Skeletal muscle tissue (tissue), 3 donors: ENCODE measurements at regions not wholly inside any gene's neighbourhood (a gene's known extent, or its start where the extent isn't known, plus 50 kb on each side); places are given as distances from the start of the nearest gene placed in this dataset.

Source experiments
- H3K27ac ChIP-seq: one replicate; pipeline ENCODE4 v1.7.0; 2013; ENCODE audit warnings: mild to moderate bottlenecking, low read depth, low read length, inconsistent platforms
- H3K27me3 ChIP-seq, 3 donors: one replicate each; pipeline ENCODE4 v1.7.0; 2013; ENCODE audit warnings: low read length in 3 of 3; ENCODE audit not compliant: control insufficient read depth in 3 of 3, insufficient read depth in 3 of 3
- H3K36me3 ChIP-seq, 3 donors: one replicate each; pipeline ENCODE4 v1.7.0; 2013; ENCODE audit warnings: low read length in 3 of 3; ENCODE audit not compliant: control insufficient read depth in 3 of 3, insufficient read depth in 3 of 3
- H3K4me1 ChIP-seq, 3 donors: one replicate each; pipeline ENCODE4 v1.7.0; 2013; ENCODE audit warnings: low read length in 3 of 3, mild to moderate bottlenecking in 3 of 3; ENCODE audit not compliant: control insufficient read depth in 3 of 3, insufficient read depth in 3 of 3
- H3K4me3 ChIP-seq, 3 donors: one replicate each; pipeline ENCODE4 v1.7.0; 2013; ENCODE audit warnings: low read length in 3 of 3
- H3K9ac ChIP-seq, 3 donors: one replicate each; pipeline ENCODE4 v1.7.0; 2013; ENCODE audit warnings: low read length in 3 of 3, mild to moderate bottlenecking in 3 of 3, moderate library complexity in 2 of 3, low read depth in 1 of 3
- H3K9me3 ChIP-seq, 3 donors: one replicate each; pipeline ENCODE4 v1.7.0; 2013; ENCODE audit warnings: low read length in 3 of 3; ENCODE audit not compliant: control insufficient read depth in 3 of 3
- donor health status: Osteomylitis.

GRCh38 chr20:59376109-59376841, 75.9 kb downstream of the EDN3 start:
- no peaks in the 10 kb centered on the region for H3K4me1 ChIP-seq
- H3K4me3 ChIP-seq = no peak overlapping the region
- H3K27ac ChIP-seq = no peak overlapping the region
- H3K9ac ChIP-seq = no peak overlapping the region
- H3K27me3 ChIP-seq = peaks cover 6 to 25% (median 18%) of the 10 kb centered on the region in 3 donors
- H3K36me3 ChIP-seq = no peaks in the 10 kb centered on the region
- H3K9me3 ChIP-seq = no peaks in the 10 kb centered on the region

DNA sequence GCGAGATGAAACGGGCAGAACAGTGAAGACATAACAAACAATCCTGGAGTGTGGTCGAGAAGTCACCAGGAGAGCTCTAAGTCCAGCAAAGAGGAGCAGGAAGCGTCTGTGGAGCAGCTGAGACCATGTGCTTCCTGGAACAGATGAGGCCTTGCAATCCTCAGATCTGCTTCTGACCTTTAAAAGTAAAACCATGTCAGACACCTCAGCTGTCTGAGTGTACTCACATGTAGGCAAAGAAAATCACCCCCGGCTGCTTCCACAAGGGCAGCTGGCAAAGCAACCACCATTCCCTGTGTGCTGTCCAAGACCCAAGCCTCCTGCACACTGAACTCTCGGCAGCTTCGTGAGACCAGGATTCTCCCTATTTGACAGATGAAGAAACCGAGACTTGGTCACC, 76.6 kb downstream of the EDN3 start:
- no peaks in the 10 kb centered on the region for H3K36me3 ChIP-seq
- H3K27me3 ChIP-seq = peaks cover 11 to 28% (median 25%) of the 10 kb centered on the region in 3 donors
- H3K27ac ChIP-seq = no peak overlapping the region
- H3K4me3 ChIP-seq = no peak overlapping the region
- no peaks in the 10 kb centered on the region for H3K9me3 ChIP-seq
- no peak overlapping the region for H3K9ac ChIP-seq
- no peaks in the 10 kb centered on the region for H3K4me1 ChIP-seq

DNA sequence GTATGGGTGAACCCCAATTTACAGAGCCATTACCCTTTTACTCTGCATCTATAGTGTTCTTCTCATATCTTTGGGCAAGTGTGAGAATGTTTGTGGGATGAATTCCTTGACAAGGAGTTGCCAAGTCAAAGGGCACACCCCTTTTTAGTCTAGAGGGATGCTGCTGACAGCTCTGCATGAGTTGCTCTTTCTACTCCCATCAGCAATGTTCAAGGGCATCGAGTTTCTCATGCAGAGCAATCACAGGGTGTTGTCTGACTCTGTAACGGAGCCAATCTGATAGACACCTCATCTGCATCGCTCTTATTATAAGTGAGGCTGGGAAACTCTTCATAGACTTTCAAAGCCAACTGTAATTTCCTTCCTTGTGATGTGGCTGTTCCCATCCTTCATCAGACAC, 77.4 kb downstream of the EDN3 start:
- no peak overlapping the region for H3K9ac ChIP-seq
- no peaks in the 10 kb centered on the region for H3K4me1 ChIP-seq
- H3K27me3 ChIP-seq = peaks cover 16 to 37% (median 33%) of the 10 kb centered on the region in 3 donors
- no peaks in the 10 kb centered on the region for H3K9me3 ChIP-seq
- no peaks in the 10 kb centered on the region for H3K36me3 ChIP-seq
- H3K4me3 ChIP-seq = no peak overlapping the region
- no peak overlapping the region for H3K27ac ChIP-seq

- Histone ChIP-seq H3K27me3 (peaks cover 21 to 41% (median 39%) of the 10 kb centered on the region in 3 donors), H3K4me3 (no peak overlapping the region), H3K9me3 (no peaks in the 10 kb centered on the region), H3K4me1 (no peaks in the 10 kb centered on the region), H3K9ac (no peak overlapping the region), H3K27ac (no peak overlapping the region), H3K36me3 (no peaks in the 10 kb centered on the region)
Observed at GRCh38 chr20:59378396-59378795, 78.0 kb downstream of the EDN3 start.

- Histone ChIP-seq H3K9ac (no peak overlapping the region), H3K27ac (no peak overlapping the region), H3K27me3 (peaks cover 23 to 39% (median 37%) of the 10 kb centered on the region in 3 donors), H3K4me1 (no peaks in the 10 kb centered on the region), H3K36me3 (no peaks in the 10 kb centered on the region), H3K9me3 (no peaks in the 10 kb centered on the region), H3K4me3 (no peak overlapping the region)
Observed at GRCh38 chr20:59378966-59379365, 78.6 kb downstream of the EDN3 start.

DNA sequence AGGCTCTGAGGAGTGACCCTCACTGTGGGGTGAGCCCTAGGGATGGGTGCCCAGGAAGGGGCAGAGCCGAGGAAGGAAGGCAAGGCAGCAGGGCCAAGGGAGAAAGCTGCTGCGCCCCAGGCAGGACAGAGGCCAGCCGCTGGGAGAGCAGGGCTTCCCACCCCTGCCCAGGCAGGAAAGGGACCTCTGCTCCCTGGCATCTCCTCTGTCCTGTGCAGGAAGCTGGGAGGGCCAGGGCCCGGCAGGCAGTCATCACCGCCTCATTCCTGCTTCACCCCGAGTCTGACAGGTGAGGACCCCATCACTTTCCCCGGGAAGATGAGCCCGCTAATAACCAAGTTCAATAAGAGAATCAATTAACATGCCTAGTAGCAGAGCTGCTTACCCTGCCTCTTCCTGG, 81.3 kb downstream of the EDN3 start:
- Histone ChIP-seq H3K27me3 (peaks cover 27 to 46% (median 40%) of the 10 kb centered on the region in 3 donors), H3K9me3 (no peaks in the 10 kb centered on the region), H3K27ac (no peak overlapping the region), H3K4me1 (no peaks in the 10 kb centered on the region), H3K9ac (no peak overlapping the region), H3K4me3 (no peak overlapping the region), H3K36me3 (no peaks in the 10 kb centered on the region)

GRCh38 chr20:59382157-59382725, 81.8 kb downstream of the EDN3 start:
- H3K9ac ChIP-seq = no peak overlapping the region

GRCh38 chr20:59382907-59383306, 82.5 kb downstream of the EDN3 start:
- H3K4me3 ChIP-seq = no peak overlapping the region
- peaks cover 27 to 47% (median 43%) of the 10 kb centered on the region in 3 donors for H3K27me3 ChIP-seq
- H3K9ac ChIP-seq = no peak overlapping the region
- H3K36me3 ChIP-seq = no peaks in the 10 kb centered on the region
- no peak overlapping the region for H3K27ac ChIP-seq
- no peaks in the 10 kb centered on the region for H3K4me1 ChIP-seq
- H3K9me3 ChIP-seq = no peaks in the 10 kb centered on the region

More at GRCh38 chr20:59382157-59382725, 81.8 kb downstream of the EDN3 start:
- Histone ChIP-seq H3K27ac (no peak overlapping the region), H3K9me3 (no peaks in the 10 kb centered on the region), H3K27me3 (peaks cover 27 to 47% (median 43%) of the 10 kb centered on the region in 3 donors), H3K36me3 (no peaks in the 10 kb centered on the region), H3K4me1 (no peaks in the 10 kb centered on the region), H3K4me3 (no peak overlapping the region)

GRCh38 chr20:59385038-59385437, 84.6 kb downstream of the EDN3 start:
- H3K27me3 ChIP-seq = peaks cover 27 to 56% (median 42%) of the 10 kb centered on the region in 3 donors
- H3K4me3 ChIP-seq = no peak overlapping the region
- peaks cover 0 to 3% (median 0%) of the 10 kb centered on the region in 3 donors for H3K9me3 ChIP-seq
- no peaks in the 10 kb centered on the region for H3K4me1 ChIP-seq
- H3K27ac ChIP-seq = no peak overlapping the region
- no peak overlapping the region for H3K9ac ChIP-seq
- no peaks in the 10 kb centered on the region for H3K36me3 ChIP-seq

DNA sequence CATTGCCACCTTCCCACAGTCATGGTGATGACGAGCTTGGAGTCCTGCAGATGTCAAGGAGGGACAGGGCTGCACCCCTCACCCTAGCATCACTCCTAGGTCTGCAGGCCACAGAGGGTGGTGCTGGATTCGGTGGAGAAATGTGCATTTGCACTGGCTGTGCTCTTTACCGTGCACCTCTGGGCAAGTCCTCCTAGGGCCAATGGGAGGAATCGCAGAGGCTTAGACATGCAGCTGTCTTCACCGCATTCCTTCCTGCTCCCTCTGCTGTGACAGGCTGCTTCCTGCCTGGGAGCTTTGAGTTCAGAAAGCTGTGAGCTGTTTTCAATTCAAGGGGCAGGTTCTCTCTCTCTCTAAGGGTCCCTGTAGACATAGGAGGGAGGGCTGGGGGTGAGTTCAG, 85.1 kb downstream of the EDN3 start:
- Histone ChIP-seq H3K9ac (no peak overlapping the region), H3K4me3 (no peak overlapping the region), H3K36me3 (no peaks in the 10 kb centered on the region), H3K9me3 (peaks cover 0 to 3% (median 0%) of the 10 kb centered on the region in 3 donors), H3K27ac (no peak overlapping the region), H3K27me3 (peaks cover 27 to 54% (median 38%) of the 10 kb centered on the region in 3 donors), H3K4me1 (no peaks in the 10 kb centered on the region)
